NCI-H1694 (cell line): ENCODE measurements at regions not wholly inside any gene's neighbourhood (a gene's known extent, or its start where the extent isn't known, plus 50 kb on each side); places are given as distances from the start of the nearest gene placed in this dataset.
A peak's percentile ranks its signal among the peaks of the same experiment; 100 is the strongest.
"Not testable (repeated sequence)": the region's sequence is repeated elsewhere in the genome, so short reads cannot be mapped to it uniquely, and the experiment has no call there.

ENCODE experiments used
- DNase-seq: peaks from one replicate; lab custom pipeline; 2025; lab: John Stamatoyannopoulos, UW

- no peak for DNase-seq
Observed at GRCh38 chr7:121563177-121563576, 167.1 kb upstream of the FAM3C start.

GRCh38 chr7:121562259-121562658, 166.2 kb upstream of the FAM3C start:
- no peak for DNase-seq

DNA sequence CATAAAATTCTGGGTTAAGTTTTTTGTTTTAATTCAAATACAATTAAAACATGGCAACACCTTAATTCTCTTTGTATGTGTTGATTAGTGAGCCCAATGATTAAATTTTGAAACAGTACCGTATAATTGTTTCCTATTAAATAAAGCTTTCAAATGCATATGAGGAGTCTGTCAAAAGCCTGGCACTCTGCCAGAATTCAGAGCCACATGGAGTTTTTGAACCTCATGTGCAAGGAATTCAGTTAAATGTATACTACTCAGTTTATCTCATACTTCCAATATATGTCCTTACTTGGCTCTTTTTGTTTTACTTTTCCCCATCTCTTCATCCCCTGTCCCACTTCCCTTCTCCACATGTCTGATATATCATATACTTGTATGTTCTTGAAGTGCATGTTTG, 165.6 kb upstream of the FAM3C start:
- no peak for DNase-seq

DNA sequence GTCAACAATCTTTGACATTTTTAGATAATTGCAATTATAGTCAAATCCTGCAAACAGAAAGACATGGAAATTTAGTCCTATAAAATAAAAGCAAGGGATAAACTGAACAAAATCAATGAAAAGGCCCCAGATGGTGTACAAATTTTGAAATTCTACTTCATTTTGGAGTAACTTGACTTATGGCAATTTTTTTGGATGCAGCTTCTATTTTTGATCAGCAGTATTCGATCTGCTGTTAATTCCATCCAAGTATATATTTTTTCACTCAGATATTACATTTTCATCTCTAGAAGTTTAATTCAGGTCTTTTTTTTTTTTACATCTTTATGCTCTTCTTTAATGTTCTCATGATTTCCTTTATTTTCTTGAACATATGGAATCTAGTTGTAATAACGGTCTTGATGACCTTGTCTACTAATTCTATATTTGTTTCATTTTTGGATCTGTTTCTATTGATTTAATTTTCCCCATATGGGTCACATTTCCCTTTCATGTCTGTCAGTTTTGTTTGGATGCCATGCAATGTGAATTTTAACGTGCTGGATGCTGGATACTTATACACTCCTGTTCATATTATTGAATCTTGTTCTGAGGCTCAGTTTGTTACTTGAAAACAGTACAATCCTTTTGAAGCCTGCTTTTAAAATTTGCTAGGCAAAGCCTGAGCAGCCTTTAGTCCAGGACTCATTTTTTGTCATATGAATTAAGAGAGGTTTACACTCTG, 164.3 kb upstream of the FAM3C start:
- DNase-seq, result no peak

DNA sequence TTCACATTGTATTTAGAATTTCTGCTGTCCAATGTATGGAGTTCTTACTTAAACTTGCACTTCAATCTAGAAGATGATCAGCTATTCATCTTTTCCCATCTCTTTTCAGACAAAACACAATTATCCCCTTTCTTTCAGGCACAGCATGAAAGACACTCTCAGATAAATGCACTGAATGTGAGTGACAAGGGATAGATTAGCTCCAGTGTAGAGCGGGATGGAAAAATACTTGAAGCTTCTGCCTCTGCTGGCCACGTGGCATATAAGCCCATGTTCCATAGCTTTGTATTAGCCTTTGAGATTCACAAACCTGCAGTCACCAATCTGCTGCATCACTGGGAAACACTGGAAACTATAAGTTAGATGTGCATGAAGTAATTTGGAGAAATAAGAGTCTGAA, 162.2 kb upstream of the FAM3C start:
- no peak for DNase-seq

- no peak for DNase-seq
Observed at GRCh38 chr7:121557034-121557892, 161.2 kb upstream of the FAM3C start.

- no peak for DNase-seq
Observed at GRCh38 chr7:121555558-121555957, 159.4 kb upstream of the FAM3C start.

DNA sequence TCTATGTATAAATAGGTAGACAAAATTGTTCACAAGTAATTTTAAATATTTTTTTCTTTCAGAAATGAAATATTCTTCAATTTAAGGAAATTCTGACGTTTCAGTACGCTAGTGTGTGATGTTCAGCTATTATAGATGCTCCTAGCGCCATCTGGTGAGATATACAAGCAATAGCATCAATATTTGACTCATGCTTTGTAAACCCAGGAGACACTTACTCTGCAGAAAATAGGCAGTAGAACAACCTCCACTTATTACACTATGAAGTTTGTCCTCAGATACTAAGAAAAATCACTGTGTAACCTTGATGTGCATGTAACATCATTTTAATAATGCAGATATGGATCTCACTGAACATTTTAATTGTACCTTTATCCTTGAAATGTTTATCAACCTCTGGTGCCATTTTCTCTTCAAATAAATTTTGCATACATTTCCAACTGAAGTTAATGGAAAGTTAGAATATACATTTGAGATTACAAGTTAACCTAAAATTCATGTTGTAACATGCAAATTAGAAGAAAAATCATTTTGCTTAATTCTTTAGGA, 151.5 kb upstream of the FAM3C start:
- peak; percentile 66 for DNase-seq

GRCh38 chr7:121546632-121547543, 150.8 kb upstream of the FAM3C start:
- no peak for DNase-seq

- no peak for DNase-seq
Observed at GRCh38 chr7:121545418-121545817, 149.3 kb upstream of the FAM3C start.

GRCh38 chr7:121544726-121545125, 148.6 kb upstream of the FAM3C start:
- no peak for DNase-seq

DNA sequence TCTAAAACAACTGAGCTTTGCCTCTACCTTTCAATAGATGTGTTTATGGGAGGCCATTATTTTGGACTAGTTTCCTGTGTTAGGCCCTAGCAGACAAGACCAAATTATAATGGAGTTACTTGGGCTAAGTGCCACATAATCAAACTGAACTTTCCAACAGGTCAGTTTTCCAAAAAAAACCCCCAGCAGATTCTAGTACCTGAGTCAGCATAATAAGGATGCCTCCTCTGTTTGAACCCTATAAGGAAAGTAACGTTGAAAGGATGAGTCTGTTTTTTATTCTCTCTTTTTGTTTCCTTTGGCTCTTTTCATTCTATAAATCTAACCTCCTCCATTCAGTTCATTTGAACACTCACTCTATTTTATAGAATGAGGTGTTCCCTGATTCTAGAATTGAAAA, 148.1 kb upstream of the FAM3C start:
- no peak for DNase-seq

GRCh38 chr7:121541457-121541856, 145.3 kb upstream of the FAM3C start:
- no peak for DNase-seq

DNA sequence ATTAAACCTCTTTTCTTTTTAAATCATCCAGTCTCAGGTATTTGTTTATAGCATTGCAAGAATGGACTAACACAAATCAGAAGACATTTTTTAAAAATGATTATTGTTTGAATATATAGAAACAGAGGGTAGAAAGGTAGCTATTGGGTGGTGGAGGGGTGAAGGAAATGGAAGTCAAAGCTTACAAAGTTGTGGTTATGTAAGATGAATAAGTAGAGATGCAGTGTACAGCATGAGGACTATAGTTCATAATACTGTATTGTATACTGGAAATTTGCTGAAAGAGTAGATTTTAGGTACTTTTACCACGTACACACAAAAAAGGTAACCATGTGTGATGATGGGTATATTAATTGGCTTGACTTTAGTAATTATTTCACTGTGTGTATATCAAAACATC, 144.0 kb upstream of the FAM3C start:
- no peak for DNase-seq

GRCh38 chr7:121537031-121537430, 140.9 kb upstream of the FAM3C start:
- DNase-seq, result no peak

DNA sequence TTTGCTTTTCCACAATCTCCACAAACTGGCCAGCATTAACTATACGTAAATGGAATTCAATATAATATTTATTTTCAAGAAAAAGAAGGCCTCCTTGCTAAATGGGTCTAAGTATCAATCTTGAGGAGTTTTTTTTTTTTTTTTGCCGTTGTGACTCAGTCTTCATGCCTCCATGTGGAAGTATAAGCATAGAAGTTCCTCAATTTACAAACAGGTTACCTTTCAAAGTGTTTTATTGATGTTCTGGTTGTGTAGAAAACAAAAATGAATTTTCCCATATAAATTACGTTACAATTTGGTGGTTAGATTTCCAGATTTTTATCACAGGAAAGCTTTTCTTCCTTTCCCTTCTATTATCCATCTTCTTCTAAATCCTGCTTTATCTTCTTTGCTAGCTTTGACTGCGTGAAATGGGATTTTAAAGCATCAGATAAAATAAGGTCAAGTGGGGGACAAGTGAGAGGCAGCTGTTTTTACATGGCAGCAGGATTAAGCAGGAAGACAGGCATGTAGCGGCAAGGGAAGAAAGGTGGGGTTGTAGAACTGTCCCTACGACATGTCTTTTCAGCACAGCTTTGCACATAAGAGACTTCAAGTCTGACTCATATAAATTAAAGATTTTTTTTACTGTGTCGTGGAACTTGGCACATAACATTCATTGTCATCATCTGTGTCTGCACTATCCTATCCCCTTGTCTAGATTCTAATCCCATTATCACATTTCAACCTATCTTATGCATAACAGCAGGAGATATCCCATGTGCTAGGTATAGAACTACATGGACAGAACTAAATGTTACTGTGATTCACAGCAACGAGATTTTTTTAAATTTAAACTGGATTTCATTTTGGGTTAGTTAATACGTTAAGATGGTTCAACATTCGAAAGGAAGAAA, 135.3 kb upstream of the FAM3C start:
- DNase-seq, result no peak

DNA sequence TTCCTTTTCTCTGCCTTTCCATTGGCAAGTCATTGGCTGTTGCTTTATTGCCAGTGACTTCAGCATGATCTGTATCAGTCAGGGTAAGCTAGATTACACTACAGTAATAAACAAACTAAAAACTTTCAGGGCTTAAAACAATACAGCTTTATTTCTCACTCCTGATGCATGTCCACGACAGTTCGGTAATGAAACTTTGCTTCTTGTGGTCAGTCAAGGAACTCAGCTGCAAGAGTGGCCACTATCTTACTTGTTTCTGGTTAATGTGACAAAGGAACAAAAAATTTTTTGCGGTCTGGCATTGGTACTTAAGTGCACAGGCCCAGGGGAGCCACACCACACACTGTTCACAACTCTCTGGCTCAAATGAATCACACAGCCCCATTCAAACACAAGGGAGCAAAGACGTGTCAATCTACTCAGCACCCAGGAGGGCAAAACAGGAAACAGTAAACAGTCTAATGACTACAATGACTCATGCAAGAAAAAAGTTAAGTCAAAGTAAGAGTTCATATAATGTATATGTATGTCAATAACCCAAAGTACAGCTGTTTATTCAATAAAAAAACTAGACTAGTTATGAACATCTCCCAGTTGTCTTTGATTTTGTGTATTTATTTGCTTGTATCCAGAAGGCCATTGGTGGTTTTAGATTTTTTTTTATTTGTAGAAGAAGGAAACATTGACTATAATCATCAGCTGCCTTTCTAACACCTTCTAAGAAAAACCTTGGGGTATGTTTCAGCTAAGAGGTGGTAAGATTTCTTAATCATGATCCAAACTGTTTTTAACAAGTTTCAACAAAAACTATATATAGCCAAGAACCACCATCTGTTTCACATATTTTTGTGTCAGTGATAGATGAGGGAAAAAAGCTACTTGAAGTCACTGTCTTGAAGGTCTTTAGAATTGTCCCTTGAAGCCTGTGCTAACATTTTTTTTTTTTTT, 134.4 kb upstream of the FAM3C start:
- DNase-seq, result no peak

GRCh38 chr7:121529003-121529402, 132.9 kb upstream of the FAM3C start:
- DNase-seq, result no peak

DNA sequence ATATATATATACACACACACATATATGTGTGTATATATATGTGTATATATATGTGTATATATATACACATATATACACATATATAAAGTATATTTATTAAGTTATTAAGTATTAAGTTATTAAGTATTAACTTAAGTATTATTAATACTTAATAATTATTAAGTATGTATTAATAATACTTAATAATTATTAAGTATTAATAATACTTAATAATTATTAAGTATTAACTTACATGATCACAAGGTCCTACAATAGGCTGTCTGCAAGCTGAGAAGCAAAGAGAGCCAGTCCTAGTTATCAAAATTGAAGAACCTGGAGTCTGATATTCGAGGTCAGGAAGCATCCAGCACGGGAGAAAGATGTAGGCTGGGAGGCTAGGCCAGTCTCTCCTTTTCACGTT, 130.1 kb upstream of the FAM3C start:
- DNase-seq, result not testable (repeated sequence)
